Chondrocyte (in vitro differentiated cells): ENCODE measurements at regions not wholly inside any gene's neighbourhood (a gene's known extent, or its start where the extent isn't known, plus 50 kb on each side); places are given as distances from the start of the nearest gene placed in this dataset.
"Not testable (repeated sequence)": the region's sequence is repeated elsewhere in the genome, so short reads cannot be mapped to it uniquely, and the experiment has no call there.

Source experiments
- DNase-seq: peaks from one replicate; pipeline ENCODE4 v3.0.0; 2021; ENCODE audit warnings: mixed read lengths, low spot score
- H3K27ac Mint-ChIP-seq: one replicate; pipeline ENCODE4 v1.8.0; 2021; ENCODE audit warnings: mild to moderate bottlenecking, moderate library complexity, mixed read lengths; ENCODE audit not compliant: unreplicated experiment
- H3K27me3 Mint-ChIP-seq: 2 replicates; pipeline ENCODE4 v1.8.0; 2021; ENCODE audit warnings: low read depth, mixed read lengths
- H3K36me3 Mint-ChIP-seq: 2 replicates; pipeline ENCODE4 v1.8.0; 2021; ENCODE audit warnings: low read depth, mixed read lengths
- H3K4me1 Mint-ChIP-seq: 2 replicates; pipeline ENCODE4 v1.8.0; 2021; ENCODE audit warnings: low read depth, mild to moderate bottlenecking, mixed read lengths
- H3K4me3 Mint-ChIP-seq: one replicate; pipeline ENCODE4 v1.8.0; 2021; ENCODE audit warnings: mild to moderate bottlenecking, moderate library complexity, mixed read lengths; ENCODE audit not compliant: unreplicated experiment
- H3K9me3 Mint-ChIP-seq: 2 replicates; pipeline ENCODE4 v1.8.0; 2021; ENCODE audit warnings: low read depth, mixed read lengths
- TF ChIP-seq, protein P1 (sequence below): fragments of 200-600 bp; sonication (generic); IDR thresholded peaks from 2 replicates; pipeline ENCODE4 v1.5.0; 2021; ENCODE audit warnings: antibody characterized with exemption, mild to moderate bottlenecking, moderate library complexity

DNA sequence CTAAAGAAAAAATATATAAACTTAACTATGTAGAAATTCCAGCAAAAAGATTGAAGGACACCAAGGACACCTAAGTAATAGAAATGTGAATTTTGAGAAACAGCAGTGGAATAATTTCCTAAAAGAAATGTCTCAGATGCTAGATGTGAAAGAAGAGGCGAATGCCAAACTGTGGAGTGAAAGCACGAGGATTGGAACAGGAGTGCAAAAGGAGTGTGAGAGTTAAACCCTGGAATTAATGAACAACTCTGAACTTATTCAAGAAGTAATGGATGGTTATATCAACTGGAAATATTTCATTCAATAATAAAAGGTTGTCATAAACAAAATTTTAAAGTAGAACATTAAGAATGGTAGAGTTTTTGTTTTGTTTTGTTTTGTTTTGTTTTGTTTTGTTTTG, 78.5 kb upstream of the SGIP1 start:
- Mint-ChIP-seq H3K36me3 (peaks cover 8% of the 10 kb centered on the region), H3K9me3 (peaks cover 16% of the 10 kb centered on the region)
- no peak for DNase-seq

DNA sequence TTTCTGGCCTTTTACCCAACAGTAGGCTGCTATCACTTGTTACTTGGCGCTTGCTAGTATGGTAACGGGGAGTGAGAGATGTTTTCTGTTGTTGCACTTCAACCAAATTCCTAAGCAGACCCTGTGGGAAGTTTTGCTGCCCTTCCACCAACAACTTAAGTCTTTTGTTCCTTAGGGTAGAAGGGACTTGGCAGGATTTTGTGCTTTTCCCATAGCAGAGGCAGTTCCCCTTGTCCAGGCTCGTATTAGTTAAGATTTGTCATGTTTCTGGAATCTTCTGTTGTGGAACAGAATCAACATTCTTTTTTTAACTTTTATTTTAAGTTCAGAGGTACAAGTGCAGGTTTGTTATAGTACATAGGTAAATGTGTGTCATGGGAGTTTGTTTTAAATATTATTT, 73.2 kb upstream of the SGIP1 start:
- no peaks in the 10 kb centered on the region for H3K27me3 Mint-ChIP-seq
- DNase-seq = no peak
- H3K27ac Mint-ChIP-seq = no peak overlapping the region
- peaks cover 8% of the 10 kb centered on the region for H3K36me3 Mint-ChIP-seq
- H3K9me3 Mint-ChIP-seq = peaks cover 45% of the 10 kb centered on the region
- H3K4me1 Mint-ChIP-seq = peaks cover 23% of the 10 kb centered on the region
- TF ChIP-seq, protein P1, sequence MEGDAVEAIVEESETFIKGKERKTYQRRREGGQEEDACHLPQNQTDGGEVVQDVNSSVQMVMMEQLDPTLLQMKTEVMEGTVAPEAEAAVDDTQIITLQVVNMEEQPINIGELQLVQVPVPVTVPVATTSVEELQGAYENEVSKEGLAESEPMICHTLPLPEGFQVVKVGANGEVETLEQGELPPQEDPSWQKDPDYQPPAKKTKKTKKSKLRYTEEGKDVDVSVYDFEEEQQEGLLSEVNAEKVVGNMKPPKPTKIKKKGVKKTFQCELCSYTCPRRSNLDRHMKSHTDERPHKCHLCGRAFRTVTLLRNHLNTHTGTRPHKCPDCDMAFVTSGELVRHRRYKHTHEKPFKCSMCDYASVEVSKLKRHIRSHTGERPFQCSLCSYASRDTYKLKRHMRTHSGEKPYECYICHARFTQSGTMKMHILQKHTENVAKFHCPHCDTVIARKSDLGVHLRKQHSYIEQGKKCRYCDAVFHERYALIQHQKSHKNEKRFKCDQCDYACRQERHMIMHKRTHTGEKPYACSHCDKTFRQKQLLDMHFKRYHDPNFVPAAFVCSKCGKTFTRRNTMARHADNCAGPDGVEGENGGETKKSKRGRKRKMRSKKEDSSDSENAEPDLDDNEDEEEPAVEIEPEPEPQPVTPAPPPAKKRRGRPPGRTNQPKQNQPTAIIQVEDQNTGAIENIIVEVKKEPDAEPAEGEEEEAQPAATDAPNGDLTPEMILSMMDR = no peak
- no peak overlapping the region for H3K4me3 Mint-ChIP-seq

More for the DNA sequence above, 78.5 kb upstream of the SGIP1 start:
- H3K4me1 Mint-ChIP-seq = peaks cover 5% of the 10 kb centered on the region
- no peak overlapping the region for H3K27ac Mint-ChIP-seq
- H3K27me3 Mint-ChIP-seq = no peaks in the 10 kb centered on the region
- H3K4me3 Mint-ChIP-seq = no peak overlapping the region
- TF ChIP-seq, protein P1 = no peak

DNA sequence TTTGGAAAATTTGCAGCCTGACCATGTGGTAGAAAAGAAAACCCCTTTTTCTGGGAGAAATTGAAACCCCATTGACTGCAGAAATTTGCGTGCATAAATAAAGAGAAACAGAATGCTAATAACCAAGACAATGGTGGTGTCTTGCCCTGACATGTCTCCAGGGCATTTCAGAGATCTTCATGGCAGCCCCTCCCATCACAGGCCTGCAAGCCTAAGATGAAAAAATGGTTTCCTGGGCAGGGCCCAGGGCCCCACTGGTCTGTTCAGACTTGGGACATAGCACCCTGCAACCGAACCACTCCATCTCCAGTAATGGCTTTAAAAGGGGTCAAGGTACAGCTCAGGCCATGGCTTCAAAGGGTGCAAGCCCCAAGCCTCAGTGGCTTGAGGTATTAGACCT, 71.6 kb upstream of the SGIP1 start:
- H3K9me3 Mint-ChIP-seq = peaks cover 45% of the 10 kb centered on the region
- H3K36me3 Mint-ChIP-seq = peaks cover 8% of the 10 kb centered on the region
- no peak overlapping the region for H3K4me3 Mint-ChIP-seq
- H3K27me3 Mint-ChIP-seq = no peaks in the 10 kb centered on the region
- peaks cover 35% of the 10 kb centered on the region for H3K4me1 Mint-ChIP-seq
- TF ChIP-seq, protein P1 = no peak
- no peak overlapping the region for H3K27ac Mint-ChIP-seq
- no peak for DNase-seq

DNA sequence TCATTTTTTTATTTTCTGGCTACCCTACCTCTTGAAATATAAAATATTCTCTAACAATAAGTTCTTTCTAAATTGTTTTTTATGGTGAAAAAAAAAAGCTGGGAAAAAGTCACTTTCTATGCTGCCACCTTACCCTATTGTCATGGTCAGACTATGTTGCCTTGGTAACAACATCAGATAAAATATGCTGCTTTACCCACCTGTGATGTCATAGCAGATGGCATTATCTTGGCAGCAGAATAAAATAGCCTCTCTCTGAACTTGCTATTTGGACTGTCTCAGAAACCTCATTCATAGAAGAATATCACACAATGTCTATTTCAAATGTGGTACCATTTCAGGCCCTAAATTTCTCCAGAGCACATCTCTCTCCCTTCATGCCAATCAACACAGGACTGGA, 69.6 kb upstream of the SGIP1 start:
- Mint-ChIP-seq H3K4me3 (no peak overlapping the region), H3K27ac (peak overlapping the region; percentile 90), H3K4me1 (peaks cover 49% of the 10 kb centered on the region), H3K9me3 (peaks cover 38% of the 10 kb centered on the region), H3K27me3 (no peaks in the 10 kb centered on the region), H3K36me3 (peaks cover 8% of the 10 kb centered on the region)
- TF ChIP-seq, protein P1 = no peak
- DNase-seq = no peak

DNA sequence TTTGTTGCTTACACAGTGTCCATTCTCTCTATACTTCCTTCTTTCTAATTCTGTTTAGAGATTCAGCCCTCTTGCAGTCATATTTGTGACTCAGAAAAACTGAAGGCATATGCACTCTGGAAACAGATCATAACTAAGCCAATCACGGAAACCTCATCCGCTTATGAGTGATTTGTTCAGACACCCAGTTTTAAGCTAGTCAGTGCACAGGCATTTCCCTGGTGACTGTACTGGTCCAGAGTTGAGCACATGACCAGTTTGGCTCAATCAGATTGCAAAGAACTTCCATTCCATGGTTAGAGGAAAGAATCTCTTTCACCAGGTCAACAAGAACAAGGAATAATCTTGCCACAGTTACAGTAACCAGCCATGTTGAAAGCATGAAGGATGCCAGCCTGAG, 69.2 kb upstream of the SGIP1 start:
- no peak for DNase-seq
- no peaks in the 10 kb centered on the region for H3K27me3 Mint-ChIP-seq
- H3K9me3 Mint-ChIP-seq = peaks cover 33% of the 10 kb centered on the region
- peak overlapping the region; percentile 90 for H3K27ac Mint-ChIP-seq
- TF ChIP-seq, protein P1 = no peak
- peaks cover 49% of the 10 kb centered on the region for H3K4me1 Mint-ChIP-seq
- H3K4me3 Mint-ChIP-seq = no peak overlapping the region
- H3K36me3 Mint-ChIP-seq = peaks cover 5% of the 10 kb centered on the region

DNA sequence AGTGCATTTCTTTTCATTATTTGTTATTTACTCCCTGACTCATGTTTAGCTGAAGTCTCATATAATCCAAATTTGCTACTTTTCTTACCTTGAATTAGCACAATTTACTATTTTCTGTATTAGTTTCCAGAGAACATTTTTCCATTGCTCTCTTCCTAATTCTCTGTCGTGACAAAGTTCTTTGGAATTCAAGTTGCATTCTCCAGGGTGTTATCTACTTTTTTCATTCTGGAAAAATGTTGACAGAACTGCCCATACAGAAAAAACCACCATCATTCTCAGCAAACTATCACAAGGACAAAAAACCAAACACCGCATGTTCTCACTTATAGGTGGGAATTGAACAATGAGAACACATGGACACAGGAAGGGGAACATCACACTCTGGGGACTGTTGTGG, 67.3 kb upstream of the SGIP1 start:
- not testable (repeated sequence) for DNase-seq, H3K36me3 Mint-ChIP-seq, H3K4me3 Mint-ChIP-seq, H3K27me3 Mint-ChIP-seq
- Mint-ChIP-seq H3K9me3 (peaks cover 22% of the 10 kb centered on the region), H3K4me1 (peaks cover 45% of the 10 kb centered on the region), H3K27ac (peak overlapping the region; percentile 93)
